Endodermal cell (in vitro differentiated cells): ENCODE measurements at regions not wholly inside any gene's neighbourhood (a gene's known extent, or its start where the extent isn't known, plus 50 kb on each side); places are given as distances from the start of the nearest gene placed in this dataset.
A peak's percentile ranks its signal among the peaks of the same experiment; 100 is the strongest.

Experiments used
- DNase-seq: peaks from one replicate; pipeline ENCODE4 v3.0.0-alpha.2; 2017
- H3K27ac ChIP-seq: 2 replicates; pipeline ENCODE4 v1.5.1; 2013; ENCODE audit warnings: mild to moderate bottlenecking, low read depth, low read length, moderate library complexity
- H3K27me3 ChIP-seq: 2 replicates; pipeline ENCODE4 v1.6.1; 2013; ENCODE audit warnings: mild to moderate bottlenecking, low read length, moderate library complexity; ENCODE audit not compliant: insufficient read depth, control insufficient read depth, poor library complexity, severe bottlenecking
- H3K36me3 ChIP-seq: 2 replicates; pipeline ENCODE4 v1.7.0; 2013; ENCODE audit warnings: mild to moderate bottlenecking, low read length, moderate library complexity; ENCODE audit not compliant: control insufficient read depth, insufficient read depth
- H3K4me1 ChIP-seq: one replicate; pipeline ENCODE4 v1.7.0; 2013; ENCODE audit warnings: low read length; ENCODE audit not compliant: control insufficient read depth, insufficient read depth
- H3K4me3 ChIP-seq: 2 replicates; pipeline ENCODE4 v1.5.1; 2013; ENCODE audit warnings: mild to moderate bottlenecking, low read length, moderate library complexity
- H3K9ac ChIP-seq: 2 replicates; pipeline ENCODE4 v1.6.1; 2013; ENCODE audit warnings: mild to moderate bottlenecking, low read length, moderate library complexity; ENCODE audit not compliant: poor library complexity, severe bottlenecking; ENCODE audit errors: extremely low read depth
- H3K9me3 ChIP-seq: 2 replicates; pipeline ENCODE4 v1.6.1; 2013; ENCODE audit warnings: mild to moderate bottlenecking, low read length, moderate library complexity; ENCODE audit not compliant: control insufficient read depth
- H3K27ac Mint-ChIP-seq: 2 replicates; pipeline ENCODE4 v1.8.0; 2020; ENCODE audit warnings: mixed read lengths
- H3K27me3 Mint-ChIP-seq: 2 replicates; pipeline ENCODE4 v1.8.0; 2021; ENCODE audit warnings: mild to moderate bottlenecking, mixed read lengths; ENCODE audit not compliant: insufficient read depth
- H3K36me3 Mint-ChIP-seq: 2 replicates; pipeline ENCODE4 v1.8.0; 2020; ENCODE audit warnings: low read depth, mixed read lengths
- H3K4me1 Mint-ChIP-seq: 2 replicates; pipeline ENCODE4 v1.8.0; 2020; ENCODE audit warnings: mixed read lengths
- H3K4me3 Mint-ChIP-seq: 2 replicates; pipeline ENCODE4 v1.8.0; 2020; ENCODE audit warnings: mild to moderate bottlenecking, moderate library complexity, mixed read lengths
- H3K9me3 Mint-ChIP-seq: 2 replicates; pipeline ENCODE4 v1.8.0; 2020; ENCODE audit warnings: mild to moderate bottlenecking, mixed read lengths
- CTCF ChIP-seq: fragments of 200-600 bp; sonication (generic); conservative IDR thresholded peaks from 2 replicates; pipeline ENCODE4 v1.5.0; 2021; ENCODE audit warnings: antibody characterized with exemption, mild to moderate bottlenecking
- WGBS, 2 experiments: methylation state at CpG; one replicate each; pipeline versions ENCODE4 v1.1.5 to v1.1.7; 2013; ENCODE audit warnings: missing lambda C conversion rate in 2 of 2, mixed read lengths in 1 of 2; ENCODE audit not compliant: insufficient coverage in 1 of 2, insufficient read length in 1 of 2; 5-methylcytosine and 5-hydroxymethylcytosine counted together

DNA sequence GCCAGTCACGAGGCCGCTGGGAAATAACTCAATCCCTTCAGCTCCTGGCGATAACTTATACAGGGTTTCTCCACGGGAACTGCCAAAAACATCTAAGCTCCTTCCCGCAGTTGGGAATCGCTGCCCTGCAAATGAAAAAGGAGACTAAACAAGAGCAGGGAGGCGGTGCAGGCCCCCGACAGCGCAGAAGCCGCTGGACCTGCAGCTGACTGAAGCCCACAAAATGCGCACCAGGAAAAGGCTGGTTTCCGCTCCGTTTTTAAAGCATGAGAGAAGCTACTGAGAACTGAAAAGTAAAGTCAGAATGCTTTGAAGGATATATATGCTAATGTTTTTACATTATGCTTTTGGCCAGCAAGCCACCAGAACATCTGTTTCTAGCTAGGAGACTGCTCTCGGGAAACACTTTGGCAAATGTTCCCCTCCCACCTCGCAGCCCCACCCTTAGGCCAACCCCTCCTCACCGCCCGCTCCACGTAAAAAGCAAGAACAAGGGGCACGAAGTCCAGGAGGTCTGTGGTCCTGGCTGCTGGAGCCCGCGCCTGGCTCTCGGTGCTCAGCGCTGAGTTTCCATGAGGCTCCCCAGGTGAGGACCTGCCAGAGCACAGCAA lies 90.5 kb downstream of the SOD2 start:
- Histone ChIP-seq H3K36me3 (no peaks in the 10 kb centered on the region), H3K9ac (no peak overlapping the region), H3K4me3 (no peak overlapping the region), H3K27ac (no peak overlapping the region), H3K9me3 (no peaks in the 10 kb centered on the region), H3K27me3 (no peaks in the 10 kb centered on the region), H3K4me1 (no peaks in the 10 kb centered on the region)
- H3K4me1 Mint-ChIP-seq: no peaks in the 10 kb centered on the region
- H3K27ac Mint-ChIP-seq: no peak overlapping the region
- no peaks in the 10 kb centered on the region for H3K27me3 Mint-ChIP-seq
- H3K9me3 Mint-ChIP-seq: no peaks in the 10 kb centered on the region
- 90 to 95% methylated on average over 11 to 23 of the region's 23 CpGs for WGBS, 2 experiments
- H3K36me3 Mint-ChIP-seq: no peaks in the 10 kb centered on the region
- no peak for TF ChIP-seq CTCF
- no peak overlapping the region for H3K4me3 Mint-ChIP-seq
- DNase-seq: no peak

DNA sequence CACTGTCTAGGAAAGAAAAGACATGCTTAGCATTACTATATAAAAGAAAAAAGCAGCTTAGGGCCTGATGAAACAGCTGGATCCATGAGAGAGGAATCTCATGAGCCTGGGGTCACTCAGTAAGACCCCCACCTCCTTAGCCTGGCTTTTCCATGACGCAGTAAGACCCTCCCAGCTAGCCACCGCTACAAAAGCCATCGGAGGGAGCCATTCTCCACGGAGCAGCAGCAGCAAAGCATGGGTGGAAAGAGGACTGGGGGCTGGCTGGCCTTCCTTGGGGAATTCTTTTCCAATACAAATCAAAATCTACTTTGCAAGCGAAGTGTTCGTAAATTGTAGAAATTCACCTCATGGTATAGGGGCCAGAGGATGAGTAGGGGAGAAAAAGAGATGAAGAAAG lies 91.8 kb downstream of the SOD2 start:
- Mint-ChIP-seq H3K27me3 (no peaks in the 10 kb centered on the region), H3K27ac (no peak overlapping the region), H3K9me3 (no peaks in the 10 kb centered on the region), H3K4me3 (no peak overlapping the region), H3K36me3 (no peaks in the 10 kb centered on the region), H3K4me1 (no peaks in the 10 kb centered on the region)
- peak; percentile 25 for TF ChIP-seq CTCF
- no peaks in the 10 kb centered on the region for H3K36me3 ChIP-seq
- no peaks in the 10 kb centered on the region for H3K4me1 ChIP-seq
- DNase-seq: no peak
- no peak overlapping the region for H3K4me3 ChIP-seq
- H3K9ac ChIP-seq: no peak overlapping the region
- no peaks in the 10 kb centered on the region for H3K27me3 ChIP-seq
- WGBS, 2 experiments: 77 to 100% methylated on average over 2 to 6 of the region's 6 CpGs
- no peak overlapping the region for H3K27ac ChIP-seq
- no peaks in the 10 kb centered on the region for H3K9me3 ChIP-seq

DNA sequence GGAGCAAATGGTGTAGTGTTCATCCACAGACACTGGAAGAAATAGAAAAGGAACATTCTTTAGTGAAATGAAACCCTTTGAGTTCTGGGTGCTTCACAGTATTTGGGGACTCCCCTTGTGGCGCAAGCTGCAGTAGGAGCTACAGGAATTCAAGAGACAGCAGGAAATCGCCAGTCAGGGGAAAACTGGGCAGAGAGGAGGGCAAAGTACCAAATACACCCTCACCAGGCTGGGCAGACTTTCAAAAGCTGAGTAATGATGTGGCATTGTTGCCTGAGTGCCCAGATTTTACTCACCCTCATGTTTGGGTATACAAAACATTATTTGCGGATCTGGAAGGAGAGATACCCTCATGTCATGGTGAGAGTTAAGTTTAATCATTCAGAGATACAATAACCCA lies 97.9 kb downstream of the SOD2 start:
- Mint-ChIP-seq H3K36me3 (no peaks in the 10 kb centered on the region), H3K4me1 (no peaks in the 10 kb centered on the region), H3K27ac (no peak overlapping the region), H3K9me3 (no peaks in the 10 kb centered on the region), H3K27me3 (no peaks in the 10 kb centered on the region), H3K4me3 (no peak overlapping the region)
- no peaks in the 10 kb centered on the region for H3K9me3 ChIP-seq
- H3K36me3 ChIP-seq: no peaks in the 10 kb centered on the region
- no peak overlapping the region for H3K9ac ChIP-seq
- H3K4me1 ChIP-seq: no peaks in the 10 kb centered on the region
- no peak overlapping the region for H3K27ac ChIP-seq
- H3K27me3 ChIP-seq: no peaks in the 10 kb centered on the region
- WGBS, 2 experiments: 79 to 93% methylated on average over 2 to 3 of the region's 3 CpGs
- TF ChIP-seq CTCF: no peak
- no peak overlapping the region for H3K4me3 ChIP-seq
- DNase-seq: no peak
